CD4-positive, alpha-beta T cell (primary cell): ENCODE measurements at regions not wholly inside any gene's neighbourhood (a gene's known extent, or its start where the extent isn't known, plus 50 kb on each side); places are given as distances from the start of the nearest gene placed in this dataset.

Source experiments
- ATAC-seq: fragments of 200-7000 bp; cut with Tn5 transposase; one replicate; pipeline ENCODE4 v1.10.0; 2022; ENCODE audit warnings: mild to moderate bottlenecking; ENCODE audit not compliant: poor library complexity
- CTCF ChIA-PET: fragments of 350-600 bp; sonication (Branson Sonifier 250); formaldehyde crosslinking; loops from one replicate; lab custom pipeline; 2021; ENCODE audit warnings: antibody characterized with exemption, inconsistent platforms; lab: Charles Lee
- POLR2A ChIA-PET: fragments of 350-600 bp; sonication (Branson Sonifier 250); formaldehyde crosslinking; loops from one replicate; lab custom pipeline; 2021; ENCODE audit warnings: antibody characterized with exemption, inconsistent platforms; lab: Charles Lee
- DNase-seq, 14 experiments: peaks; one replicate each; pipeline ENCODE4 v3.0.0-alpha.2; 2013 to 2020; ENCODE audit warnings: mixed read lengths in 2 of 14
- H3K27ac ChIP-seq, 2 donors: one replicate each; pipeline versions ENCODE4 v1.5.1 to v1.7.0; 2013; ENCODE audit warnings: low read length in 2 of 2, low read depth in 1 of 2, mild to moderate bottlenecking in 1 of 2
- H3K27me3 ChIP-seq, 2 experiments: 1 replicate in 1 of 2; 2 replicates in 1 of 2; pipeline versions ENCODE4 v1.6.1 to v1.7.0; 2013; ENCODE audit warnings: low read length in 2 of 2, control low read depth in 1 of 2, mild to moderate bottlenecking in 1 of 2, moderate library complexity in 1 of 2; ENCODE audit not compliant: insufficient read depth in 2 of 2, control insufficient read depth in 1 of 2
- H3K36me3 ChIP-seq: one replicate; pipeline ENCODE4 v1.6.1; 2013; ENCODE audit warnings: low read length, control low read depth; ENCODE audit not compliant: insufficient read depth
- H3K4me1 ChIP-seq: one replicate; pipeline ENCODE4 v1.6.1; 2013; ENCODE audit warnings: low read length, control low read depth; ENCODE audit not compliant: insufficient read depth
- H3K4me3 ChIP-seq: one replicate; pipeline ENCODE4 v1.5.1; 2013; ENCODE audit warnings: mild to moderate bottlenecking, low read length, moderate library complexity
- H3K9me3 ChIP-seq, 2 experiments: 1 replicate in 1 of 2; 2 replicates in 1 of 2; pipeline versions ENCODE4 v1.6.1 to v1.7.0; 2013; ENCODE audit warnings: low read length in 2 of 2, mild to moderate bottlenecking in 2 of 2, control low read depth in 1 of 2, moderate library complexity in 1 of 2; ENCODE audit not compliant: control insufficient read depth in 1 of 2, insufficient read depth in 1 of 2
- H3K27ac Mint-ChIP-seq: one replicate; pipeline ENCODE4 v1.8.0; 2020; ENCODE audit warnings: mixed read lengths
- H3K27me3 Mint-ChIP-seq: one replicate; pipeline ENCODE4 v1.8.0; 2021; ENCODE audit warnings: mixed read lengths
- H3K36me3 Mint-ChIP-seq: one replicate; pipeline ENCODE4 v1.8.0; 2021; ENCODE audit warnings: low read depth, mixed read lengths
- H3K4me1 Mint-ChIP-seq: one replicate; pipeline ENCODE4 v1.8.0; 2021; ENCODE audit warnings: low read depth, mixed read lengths
- H3K4me3 Mint-ChIP-seq: one replicate; pipeline ENCODE4 v1.8.0; 2020; ENCODE audit warnings: mild to moderate bottlenecking, mixed read lengths
- H3K9me3 Mint-ChIP-seq: one replicate; pipeline ENCODE4 v1.8.0; 2020; ENCODE audit warnings: mixed read lengths
- intact Hi-C, 2 experiments: fragments of 100-400 bp; cut with DNase I in 1 of 2; cut with micrococcal nuclease in 1 of 2; formaldehyde crosslinking; loops; one replicate each; pipeline versions ENCODE4 v1.15.1 to v1.9.0; 2023 to 2025; cut with DNase I, micrococcal nuclease
- TF ChIP-seq, protein P1 (sequence below): fragments of 200-600 bp; IDR thresholded peaks from one replicate; pipeline ENCODE4 v1.8.0; 2022; ENCODE audit warnings: antibody characterized with exemption, mild to moderate bottlenecking

GRCh38 chr1:198032668-198033067 lies 115.5 kb downstream of the LHX9 start:
- H3K27me3 ChIP-seq, result no peaks in the 10 kb centered on the region
- no peak overlapping the region for H3K27ac Mint-ChIP-seq
- no peaks in the 10 kb centered on the region for H3K36me3 Mint-ChIP-seq
- no peak for DNase-seq
- H3K27me3 Mint-ChIP-seq, result peaks cover 13% of the 10 kb centered on the region
- H3K9me3 ChIP-seq, result no peaks in the 10 kb centered on the region
- no peaks in the 10 kb centered on the region for H3K36me3 ChIP-seq
- ATAC-seq, result no peak
- no peak overlapping the region for H3K27ac ChIP-seq
- H3K4me1 ChIP-seq, result no peaks in the 10 kb centered on the region
- no peaks in the 10 kb centered on the region for H3K9me3 Mint-ChIP-seq
- POLR2A ChIA-PET, result interaction anchor here (0.6 kb wide), 1 partner anchor 164 kb away, joined by 3 read pairs; no protein-coding TSS in a partner anchor
- H3K4me1 Mint-ChIP-seq, result no peaks in the 10 kb centered on the region
- H3K4me3 ChIP-seq, result no peak overlapping the region
- H3K4me3 Mint-ChIP-seq, result no peak overlapping the region
- CTCF ChIA-PET, result interaction anchor here (0.6 kb wide), 1 partner anchor 114 kb away, joined by 3 read pairs; no protein-coding TSS in a partner anchor
- TF ChIP-seq, protein P1, sequence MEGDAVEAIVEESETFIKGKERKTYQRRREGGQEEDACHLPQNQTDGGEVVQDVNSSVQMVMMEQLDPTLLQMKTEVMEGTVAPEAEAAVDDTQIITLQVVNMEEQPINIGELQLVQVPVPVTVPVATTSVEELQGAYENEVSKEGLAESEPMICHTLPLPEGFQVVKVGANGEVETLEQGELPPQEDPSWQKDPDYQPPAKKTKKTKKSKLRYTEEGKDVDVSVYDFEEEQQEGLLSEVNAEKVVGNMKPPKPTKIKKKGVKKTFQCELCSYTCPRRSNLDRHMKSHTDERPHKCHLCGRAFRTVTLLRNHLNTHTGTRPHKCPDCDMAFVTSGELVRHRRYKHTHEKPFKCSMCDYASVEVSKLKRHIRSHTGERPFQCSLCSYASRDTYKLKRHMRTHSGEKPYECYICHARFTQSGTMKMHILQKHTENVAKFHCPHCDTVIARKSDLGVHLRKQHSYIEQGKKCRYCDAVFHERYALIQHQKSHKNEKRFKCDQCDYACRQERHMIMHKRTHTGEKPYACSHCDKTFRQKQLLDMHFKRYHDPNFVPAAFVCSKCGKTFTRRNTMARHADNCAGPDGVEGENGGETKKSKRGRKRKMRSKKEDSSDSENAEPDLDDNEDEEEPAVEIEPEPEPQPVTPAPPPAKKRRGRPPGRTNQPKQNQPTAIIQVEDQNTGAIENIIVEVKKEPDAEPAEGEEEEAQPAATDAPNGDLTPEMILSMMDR, result no peak
- intact Hi-C loops, result no loop called here

DNA sequence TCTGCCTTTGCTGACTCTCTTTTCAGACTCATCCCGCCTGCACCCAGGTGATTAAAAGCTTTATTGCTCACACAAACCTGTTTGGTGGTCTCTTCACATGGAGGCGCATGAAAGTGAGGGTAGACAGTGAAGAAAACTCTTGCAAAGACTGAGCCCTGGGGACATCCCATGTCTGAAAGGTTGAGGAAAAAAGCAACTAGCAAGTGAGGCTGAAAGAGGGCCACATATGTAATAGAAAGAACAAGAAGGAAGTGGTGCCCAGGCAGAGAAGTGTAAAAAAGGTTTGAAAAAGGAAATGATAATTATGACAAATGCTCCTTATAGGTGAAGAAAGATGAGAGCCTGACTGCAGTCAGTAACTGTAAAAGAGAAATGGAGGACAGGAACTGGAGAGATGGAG lies 115.9 kb upstream of the NEK7 start:
- H3K9me3 Mint-ChIP-seq, result no peaks in the 10 kb centered on the region
- Histone ChIP-seq H3K27me3 (no peaks in the 10 kb centered on the region), H3K4me1 (no peaks in the 10 kb centered on the region), H3K4me3 (no peak overlapping the region), H3K27ac (no peak overlapping the region), H3K9me3 (no peaks in the 10 kb centered on the region), H3K36me3 (no peaks in the 10 kb centered on the region)
- DNase-seq, result no peak
- TF ChIP-seq, protein P1, result no peak
- no peaks in the 10 kb centered on the region for H3K27me3 Mint-ChIP-seq
- no peak for ATAC-seq
- H3K36me3 Mint-ChIP-seq, result no peaks in the 10 kb centered on the region
- POLR2A ChIA-PET, result no interaction called here
- intact Hi-C loops, result no loop called here
- CTCF ChIA-PET, result no interaction called here
- H3K4me3 Mint-ChIP-seq, result no peak overlapping the region
- no peaks in the 10 kb centered on the region for H3K4me1 Mint-ChIP-seq
- H3K27ac Mint-ChIP-seq, result no peak overlapping the region

GRCh38 chr1:198042168-198042567 lies 114.6 kb upstream of the NEK7 start:
- intact Hi-C loops, result no loop called here
- Histone ChIP-seq H3K27ac (no peak overlapping the region), H3K9me3 (no peaks in the 10 kb centered on the region), H3K27me3 (no peaks in the 10 kb centered on the region), H3K4me3 (no peak overlapping the region), H3K36me3 (no peaks in the 10 kb centered on the region), H3K4me1 (no peaks in the 10 kb centered on the region)
- no peak for DNase-seq
- H3K27me3 Mint-ChIP-seq, result no peaks in the 10 kb centered on the region
- no peaks in the 10 kb centered on the region for H3K9me3 Mint-ChIP-seq
- TF ChIP-seq, protein P1, result no peak
- ChIA-PET POLR2A (no interaction called here), CTCF (no interaction called here)
- no peaks in the 10 kb centered on the region for H3K36me3 Mint-ChIP-seq
- ATAC-seq, result no peak
- H3K4me1 Mint-ChIP-seq, result no peaks in the 10 kb centered on the region
- H3K27ac Mint-ChIP-seq, result no peak overlapping the region
- H3K4me3 Mint-ChIP-seq, result no peak overlapping the region
